ENCODE measurements at regions not wholly inside any gene's neighbourhood (a gene's known extent, or its start where the extent isn't known, plus 50 kb on each side); places are given as distances from the start of the nearest gene placed in this dataset.

DNA sequence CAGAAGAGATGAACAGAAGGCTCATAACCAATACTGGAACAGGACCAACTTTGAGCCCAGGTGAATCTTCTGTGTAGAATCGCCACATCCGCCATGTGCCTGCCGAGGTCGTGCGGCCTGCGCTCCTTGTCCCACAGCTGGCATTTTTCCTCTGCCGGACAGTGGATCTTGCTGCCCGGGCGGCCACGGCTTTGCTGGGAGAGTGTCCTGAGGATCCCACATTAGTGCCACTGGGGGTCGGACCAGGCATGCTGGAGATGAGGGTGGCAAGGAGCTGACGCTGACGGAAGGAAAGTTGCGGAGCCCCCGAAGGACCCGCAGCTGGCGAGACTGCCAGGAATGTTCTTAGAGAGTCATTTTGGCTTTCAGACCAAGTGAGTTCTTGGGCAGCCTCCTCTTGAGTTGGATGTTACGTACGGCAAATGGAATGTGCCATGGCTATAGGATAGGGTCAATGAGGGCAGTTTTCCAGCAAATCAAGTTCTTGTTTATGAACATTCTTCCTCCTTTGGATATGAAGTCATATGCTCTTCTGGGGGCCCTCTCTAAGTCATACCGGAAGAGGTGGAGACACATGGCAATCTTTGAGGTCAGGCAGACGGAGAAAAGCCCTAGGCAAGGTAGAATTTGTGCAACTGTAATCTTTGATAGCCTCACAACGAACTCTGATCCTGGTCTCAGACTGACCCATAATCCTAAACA, 57.4 kb upstream of the NUP160 start:
- TF ChIP-seq, protein P1, sequence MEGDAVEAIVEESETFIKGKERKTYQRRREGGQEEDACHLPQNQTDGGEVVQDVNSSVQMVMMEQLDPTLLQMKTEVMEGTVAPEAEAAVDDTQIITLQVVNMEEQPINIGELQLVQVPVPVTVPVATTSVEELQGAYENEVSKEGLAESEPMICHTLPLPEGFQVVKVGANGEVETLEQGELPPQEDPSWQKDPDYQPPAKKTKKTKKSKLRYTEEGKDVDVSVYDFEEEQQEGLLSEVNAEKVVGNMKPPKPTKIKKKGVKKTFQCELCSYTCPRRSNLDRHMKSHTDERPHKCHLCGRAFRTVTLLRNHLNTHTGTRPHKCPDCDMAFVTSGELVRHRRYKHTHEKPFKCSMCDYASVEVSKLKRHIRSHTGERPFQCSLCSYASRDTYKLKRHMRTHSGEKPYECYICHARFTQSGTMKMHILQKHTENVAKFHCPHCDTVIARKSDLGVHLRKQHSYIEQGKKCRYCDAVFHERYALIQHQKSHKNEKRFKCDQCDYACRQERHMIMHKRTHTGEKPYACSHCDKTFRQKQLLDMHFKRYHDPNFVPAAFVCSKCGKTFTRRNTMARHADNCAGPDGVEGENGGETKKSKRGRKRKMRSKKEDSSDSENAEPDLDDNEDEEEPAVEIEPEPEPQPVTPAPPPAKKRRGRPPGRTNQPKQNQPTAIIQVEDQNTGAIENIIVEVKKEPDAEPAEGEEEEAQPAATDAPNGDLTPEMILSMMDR (IDR thresholded peaks at IDR 0.05; ENCODE audit: insufficient read depth, low read length) = no peak
- TF ChIP-seq POLR2AphosphoS5 (IDR thresholded peaks at IDR 0.05; ENCODE audit: low read depth) (0 out of 2 replicates have a peak, but pooled peaks have one; percentile 27), GABPA (IDR thresholded peaks at IDR 0.05; ENCODE audit: low read depth) (no peak), SPI1 (IDR thresholded peaks at IDR 0.05; ENCODE audit: borderline replicate concordance, low read depth) (no peak)
- TF ChIP-seq, protein P2, sequence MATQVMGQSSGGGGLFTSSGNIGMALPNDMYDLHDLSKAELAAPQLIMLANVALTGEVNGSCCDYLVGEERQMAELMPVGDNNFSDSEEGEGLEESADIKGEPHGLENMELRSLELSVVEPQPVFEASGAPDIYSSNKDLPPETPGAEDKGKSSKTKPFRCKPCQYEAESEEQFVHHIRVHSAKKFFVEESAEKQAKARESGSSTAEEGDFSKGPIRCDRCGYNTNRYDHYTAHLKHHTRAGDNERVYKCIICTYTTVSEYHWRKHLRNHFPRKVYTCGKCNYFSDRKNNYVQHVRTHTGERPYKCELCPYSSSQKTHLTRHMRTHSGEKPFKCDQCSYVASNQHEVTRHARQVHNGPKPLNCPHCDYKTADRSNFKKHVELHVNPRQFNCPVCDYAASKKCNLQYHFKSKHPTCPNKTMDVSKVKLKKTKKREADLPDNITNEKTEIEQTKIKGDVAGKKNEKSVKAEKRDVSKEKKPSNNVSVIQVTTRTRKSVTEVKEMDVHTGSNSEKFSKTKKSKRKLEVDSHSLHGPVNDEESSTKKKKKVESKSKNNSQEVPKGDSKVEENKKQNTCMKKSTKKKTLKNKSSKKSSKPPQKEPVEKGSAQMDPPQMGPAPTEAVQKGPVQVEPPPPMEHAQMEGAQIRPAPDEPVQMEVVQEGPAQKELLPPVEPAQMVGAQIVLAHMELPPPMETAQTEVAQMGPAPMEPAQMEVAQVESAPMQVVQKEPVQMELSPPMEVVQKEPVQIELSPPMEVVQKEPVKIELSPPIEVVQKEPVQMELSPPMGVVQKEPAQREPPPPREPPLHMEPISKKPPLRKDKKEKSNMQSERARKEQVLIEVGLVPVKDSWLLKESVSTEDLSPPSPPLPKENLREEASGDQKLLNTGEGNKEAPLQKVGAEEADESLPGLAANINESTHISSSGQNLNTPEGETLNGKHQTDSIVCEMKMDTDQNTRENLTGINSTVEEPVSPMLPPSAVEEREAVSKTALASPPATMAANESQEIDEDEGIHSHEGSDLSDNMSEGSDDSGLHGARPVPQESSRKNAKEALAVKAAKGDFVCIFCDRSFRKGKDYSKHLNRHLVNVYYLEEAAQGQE (IDR thresholded peaks at IDR 0.05; ENCODE audit: insufficient replicate concordance, low read depth) = no peak

Data from HL-60 (cell line).